ENCODE measurements at regions not wholly inside any gene's neighbourhood (a gene's known extent, or its start where the extent isn't known, plus 50 kb on each side); places are given as distances from the start of the nearest gene placed in this dataset.

- Histone ChIP-seq H3K27ac (no peak overlapping the region), H3K4me1 (peaks cover 0 to 15% (median 3%) of the 10 kb centered on the region in 4 donors), H3K36me3 (no peaks in the 10 kb centered on the region), H3K9me3 (peaks cover 0 to 11% (median 10%) of the 10 kb centered on the region in 3 donors), H3K4me3 (no peak overlapping the region), H3K27me3 (no peaks in the 10 kb centered on the region)
- intact Hi-C loops (cut with DNase I; ENCODE audit: low total_unique reads), result no loop called here
- TF ChIP-seq, protein P1, sequence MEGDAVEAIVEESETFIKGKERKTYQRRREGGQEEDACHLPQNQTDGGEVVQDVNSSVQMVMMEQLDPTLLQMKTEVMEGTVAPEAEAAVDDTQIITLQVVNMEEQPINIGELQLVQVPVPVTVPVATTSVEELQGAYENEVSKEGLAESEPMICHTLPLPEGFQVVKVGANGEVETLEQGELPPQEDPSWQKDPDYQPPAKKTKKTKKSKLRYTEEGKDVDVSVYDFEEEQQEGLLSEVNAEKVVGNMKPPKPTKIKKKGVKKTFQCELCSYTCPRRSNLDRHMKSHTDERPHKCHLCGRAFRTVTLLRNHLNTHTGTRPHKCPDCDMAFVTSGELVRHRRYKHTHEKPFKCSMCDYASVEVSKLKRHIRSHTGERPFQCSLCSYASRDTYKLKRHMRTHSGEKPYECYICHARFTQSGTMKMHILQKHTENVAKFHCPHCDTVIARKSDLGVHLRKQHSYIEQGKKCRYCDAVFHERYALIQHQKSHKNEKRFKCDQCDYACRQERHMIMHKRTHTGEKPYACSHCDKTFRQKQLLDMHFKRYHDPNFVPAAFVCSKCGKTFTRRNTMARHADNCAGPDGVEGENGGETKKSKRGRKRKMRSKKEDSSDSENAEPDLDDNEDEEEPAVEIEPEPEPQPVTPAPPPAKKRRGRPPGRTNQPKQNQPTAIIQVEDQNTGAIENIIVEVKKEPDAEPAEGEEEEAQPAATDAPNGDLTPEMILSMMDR (IDR thresholded peaks at IDR 0.05), result no peak
- DNase-seq, result no peak
These were observed 348.2 kb downstream of the HLX start for GRCh38 chr1:221227460-221227859.

DNA sequence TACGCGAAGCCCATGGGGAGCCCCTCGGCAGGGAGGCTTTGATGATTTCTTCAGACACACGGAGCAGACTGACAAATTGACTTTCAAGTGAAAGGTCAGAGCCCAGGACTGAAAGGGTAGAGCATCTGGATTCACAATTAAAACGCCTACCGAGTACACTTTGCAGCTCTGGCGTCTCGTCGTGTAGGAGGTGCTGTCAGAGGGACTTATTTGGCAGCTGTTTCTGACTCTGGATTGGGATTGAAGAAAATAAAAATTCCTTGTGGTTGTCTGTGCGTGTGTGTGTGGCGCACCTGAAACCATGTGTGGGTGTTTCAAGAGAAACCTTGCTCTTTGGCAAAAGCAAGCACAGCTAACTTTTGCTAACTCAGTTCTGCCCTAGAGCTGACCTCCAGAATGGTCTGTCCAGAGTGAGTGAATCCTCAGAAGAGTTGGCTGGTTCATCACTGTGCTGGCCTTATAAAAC, 348.7 kb downstream of the HLX start:
- Histone ChIP-seq H3K4me1 (peaks cover 0 to 15% (median 3%) of the 10 kb centered on the region in 4 donors), H3K36me3 (no peaks in the 10 kb centered on the region), H3K27ac (no peak overlapping the region), H3K27me3 (no peaks in the 10 kb centered on the region), H3K9me3 (peaks cover 0 to 11% (median 9%) of the 10 kb centered on the region in 3 donors), H3K4me3 (no peak overlapping the region)
- TF ChIP-seq, protein P1 (IDR thresholded peaks at IDR 0.05), result no peak
- DNase-seq, result no peak
- intact Hi-C loops (cut with DNase I; ENCODE audit: low total_unique reads), result no loop called here

DNA sequence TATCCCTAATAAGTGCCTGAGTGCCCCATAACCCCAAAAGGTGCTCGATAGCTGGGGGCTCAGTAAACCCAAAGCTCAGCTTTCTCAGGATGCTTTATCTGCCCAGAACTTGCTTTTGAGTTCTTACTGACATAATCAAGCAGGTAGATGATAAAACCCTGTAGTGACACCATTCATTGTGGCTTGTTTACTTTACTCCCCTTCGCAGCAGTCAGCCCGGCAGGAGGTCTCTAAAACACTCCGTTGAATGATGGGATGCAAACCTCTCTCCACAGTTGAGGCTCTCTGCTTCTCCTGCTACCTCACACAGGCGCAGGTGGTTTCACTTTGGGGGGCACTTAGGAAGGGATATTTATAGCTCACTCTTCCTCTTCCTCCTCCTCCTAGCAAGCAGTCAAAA, 349.4 kb downstream of the HLX start:
- no peaks in the 10 kb centered on the region for H3K36me3 ChIP-seq
- intact Hi-C loops (cut with DNase I; ENCODE audit: low total_unique reads), result no loop called here
- peaks cover 0 to 15% (median 3%) of the 10 kb centered on the region in 4 donors for H3K4me1 ChIP-seq
- H3K27me3 ChIP-seq, result no peaks in the 10 kb centered on the region
- peaks cover 0 to 4% (median 2%) of the 10 kb centered on the region in 3 donors for H3K9me3 ChIP-seq
- H3K4me3 ChIP-seq, result no peak overlapping the region
- DNase-seq, result no peak
- TF ChIP-seq, protein P1 (IDR thresholded peaks at IDR 0.05), result no peak
- H3K27ac ChIP-seq, result no peak overlapping the region

- Histone ChIP-seq H3K27me3 (no peaks in the 10 kb centered on the region), H3K4me3 (no peak overlapping the region), H3K36me3 (no peaks in the 10 kb centered on the region), H3K9me3 (no peaks in the 10 kb centered on the region), H3K27ac (peak overlapping the region in 1 of 2 donors; percentile 47), H3K4me1 (peaks cover 0 to 15% (median 3%) of the 10 kb centered on the region in 4 donors)
- TF ChIP-seq, protein P1 (IDR thresholded peaks at IDR 0.05), result no peak
- intact Hi-C loops (cut with DNase I; ENCODE audit: low total_unique reads), result no loop called here
- DNase-seq, result no peak
These were observed 351.4 kb downstream of the HLX start for GRCh38 chr1:221230605-221231004.

DNA sequence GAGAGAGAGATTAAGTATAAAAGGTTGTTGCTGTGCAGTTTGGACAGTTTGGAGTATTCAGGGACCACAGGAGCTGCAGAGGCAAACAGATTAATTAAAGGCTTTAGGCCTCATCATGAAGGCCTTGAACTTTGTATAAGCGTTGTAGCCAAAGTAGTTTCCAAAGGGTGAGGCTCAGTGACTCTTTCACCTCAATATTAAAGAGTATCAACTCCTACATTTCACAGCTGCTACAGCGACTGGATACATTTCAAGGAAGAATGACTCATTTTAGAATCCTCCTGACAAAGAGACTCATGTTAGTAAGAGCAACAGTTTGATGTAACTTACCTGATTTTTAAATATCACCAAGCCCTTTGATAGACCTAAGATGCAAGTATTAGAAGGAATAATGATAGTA, 355.5 kb downstream of the HLX start:
- Histone ChIP-seq H3K27ac (no peak overlapping the region), H3K4me1 (peaks cover 0 to 15% (median 3%) of the 10 kb centered on the region in 4 donors), H3K4me3 (no peak overlapping the region), H3K9me3 (no peaks in the 10 kb centered on the region), H3K36me3 (no peaks in the 10 kb centered on the region), H3K27me3 (no peaks in the 10 kb centered on the region)
- TF ChIP-seq, protein P1 (IDR thresholded peaks at IDR 0.05), result no peak
- intact Hi-C loops (cut with DNase I; ENCODE audit: low total_unique reads), result no loop called here
- DNase-seq, result no peak

DNA sequence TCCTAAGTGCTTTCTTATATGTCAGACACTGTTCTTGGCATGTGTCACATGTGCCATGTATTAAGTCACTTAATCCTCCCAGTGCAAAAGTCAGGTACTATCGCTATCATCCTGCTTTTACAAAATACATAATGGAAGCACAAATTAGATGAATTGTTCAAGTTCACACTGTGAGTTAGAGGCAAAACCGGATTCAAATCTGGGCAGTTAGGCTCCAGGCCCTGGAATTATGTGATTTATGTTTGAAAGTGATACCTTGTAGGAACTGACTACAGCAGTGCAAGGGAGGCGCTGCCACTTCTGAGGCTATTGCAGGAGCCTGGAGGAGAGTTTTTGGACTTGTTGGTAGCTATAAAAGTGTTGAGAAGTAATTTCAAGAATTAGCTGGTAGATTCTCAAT, 358.3 kb downstream of the HLX start:
- Histone ChIP-seq H3K27me3 (no peaks in the 10 kb centered on the region), H3K27ac (no peak overlapping the region), H3K4me1 (no peaks in the 10 kb centered on the region), H3K9me3 (no peaks in the 10 kb centered on the region), H3K36me3 (no peaks in the 10 kb centered on the region), H3K4me3 (no peak overlapping the region)
- DNase-seq, result no peak
- TF ChIP-seq, protein P1 (IDR thresholded peaks at IDR 0.05), result no peak
- intact Hi-C loops (cut with DNase I; ENCODE audit: low total_unique reads), result no loop called here
